Fibroblast of pulmonary artery (primary cell): ENCODE measurements at regions not wholly inside any gene's neighbourhood (a gene's known extent, or its start where the extent isn't known, plus 50 kb on each side); places are given as distances from the start of the nearest gene placed in this dataset.

ENCODE experiments used
- DNase-seq: peaks from one replicate; pipeline ENCODE4 v3.0.0-alpha.2; 2010; ENCODE audit warnings: low read depth
- H3K4me3 ChIP-seq: replicated peaks from 2 replicates; pipeline ENCODE4 v1.5.1; 2011; ENCODE audit warnings: low read depth, mild to moderate bottlenecking, control low read depth, low read length, moderate library complexity
- CTCF ChIP-seq: IDR thresholded peaks from 2 replicates; pipeline ENCODE4 v1.5.1; 2011; ENCODE audit warnings: mild to moderate bottlenecking, control low read depth, low read length, inconsistent platforms; ENCODE audit errors: missing control alignments

GRCh38 chr15:69513986-69514385, 61.4 kb downstream of the RPLP1 start:
- DNase-seq = no peak
- no peak for TF ChIP-seq CTCF
- H3K4me3 ChIP-seq = no peak overlapping the region

GRCh38 chr15:69515508-69515907, 62.9 kb downstream of the RPLP1 start:
- no peak for TF ChIP-seq CTCF
- no peak overlapping the region for H3K4me3 ChIP-seq
- DNase-seq = no peak

GRCh38 chr15:69515926-69516325, 63.3 kb downstream of the RPLP1 start:
- DNase-seq = no peak
- no peak overlapping the region for H3K4me3 ChIP-seq
- TF ChIP-seq CTCF = no peak

- TF ChIP-seq CTCF = no peak
- H3K4me3 ChIP-seq = no peak overlapping the region
- no peak for DNase-seq
These were observed 64.4 kb downstream of the RPLP1 start for GRCh38 chr15:69517052-69517451.

GRCh38 chr15:69518806-69519205, 66.2 kb downstream of the RPLP1 start:
- no peak overlapping the region for H3K4me3 ChIP-seq
- no peak for TF ChIP-seq CTCF
- DNase-seq = no peak

- H3K4me3 ChIP-seq = no peak overlapping the region
- DNase-seq = no peak
- TF ChIP-seq CTCF = no peak
These were observed 67.4 kb downstream of the RPLP1 start for GRCh38 chr15:69520067-69520466.

GRCh38 chr15:69522361-69522760, 69.7 kb downstream of the RPLP1 start:
- no peak for TF ChIP-seq CTCF
- no peak for DNase-seq
- H3K4me3 ChIP-seq = no peak overlapping the region
